Breast epithelium (tissue), 3 donors: ENCODE measurements at regions not wholly inside any gene's neighbourhood (a gene's known extent, or its start where the extent isn't known, plus 50 kb on each side); places are given as distances from the start of the nearest gene placed in this dataset.

Experiments used
- POLR2A ChIP-seq: fragments of 450-650 bp; IDR thresholded peaks from one replicate; pipeline ENCODE4 v1.6.1; 2016; ENCODE audit warnings: antibody characterized with exemption, mild to moderate bottlenecking, moderate library complexity
- POLR2AphosphoS5 ChIP-seq, 3 donors: sonication (generic); formaldehyde crosslinking; IDR thresholded peaks; one replicate each; pipeline ENCODE4 v1.6.1; 2017; ENCODE audit warnings: antibody characterized with exemption in 3 of 3
- TF ChIP-seq, protein P1 (sequence below), 3 donors: fragments of 450-650 bp; IDR thresholded peaks; one replicate each; pipeline ENCODE4 v1.5.1; 2016 to 2017; ENCODE audit warnings: antibody characterized with exemption in 3 of 3, mild to moderate bottlenecking in 3 of 3, moderate library complexity in 3 of 3

DNA sequence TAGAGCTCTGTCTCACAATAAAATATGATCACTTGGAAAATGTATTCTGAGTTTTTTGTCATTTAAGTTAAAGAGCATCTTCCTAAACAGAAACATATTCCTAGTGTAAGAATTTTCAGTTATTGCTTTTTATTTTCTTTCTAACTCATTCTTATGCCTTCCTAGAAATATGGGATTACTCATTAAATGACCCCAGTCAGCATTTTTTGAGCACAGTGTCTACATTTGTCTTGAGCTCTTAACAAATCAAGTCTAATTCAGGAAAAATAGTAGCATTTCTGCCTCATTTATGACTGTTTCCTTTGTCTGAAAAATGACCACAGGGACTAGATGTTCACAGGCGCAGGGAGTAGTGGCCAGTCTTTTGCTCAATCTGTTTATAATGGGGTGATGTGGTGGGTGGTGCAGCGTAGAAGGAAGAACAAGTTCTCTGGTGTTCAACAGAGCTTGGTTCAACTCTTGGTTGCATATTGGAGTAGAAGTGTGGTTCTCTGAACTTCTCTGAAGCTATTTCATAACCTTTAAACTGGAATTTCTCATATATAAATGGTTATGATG is 267.1 kb downstream of the CYRIA start:
- TF ChIP-seq, protein P1, sequence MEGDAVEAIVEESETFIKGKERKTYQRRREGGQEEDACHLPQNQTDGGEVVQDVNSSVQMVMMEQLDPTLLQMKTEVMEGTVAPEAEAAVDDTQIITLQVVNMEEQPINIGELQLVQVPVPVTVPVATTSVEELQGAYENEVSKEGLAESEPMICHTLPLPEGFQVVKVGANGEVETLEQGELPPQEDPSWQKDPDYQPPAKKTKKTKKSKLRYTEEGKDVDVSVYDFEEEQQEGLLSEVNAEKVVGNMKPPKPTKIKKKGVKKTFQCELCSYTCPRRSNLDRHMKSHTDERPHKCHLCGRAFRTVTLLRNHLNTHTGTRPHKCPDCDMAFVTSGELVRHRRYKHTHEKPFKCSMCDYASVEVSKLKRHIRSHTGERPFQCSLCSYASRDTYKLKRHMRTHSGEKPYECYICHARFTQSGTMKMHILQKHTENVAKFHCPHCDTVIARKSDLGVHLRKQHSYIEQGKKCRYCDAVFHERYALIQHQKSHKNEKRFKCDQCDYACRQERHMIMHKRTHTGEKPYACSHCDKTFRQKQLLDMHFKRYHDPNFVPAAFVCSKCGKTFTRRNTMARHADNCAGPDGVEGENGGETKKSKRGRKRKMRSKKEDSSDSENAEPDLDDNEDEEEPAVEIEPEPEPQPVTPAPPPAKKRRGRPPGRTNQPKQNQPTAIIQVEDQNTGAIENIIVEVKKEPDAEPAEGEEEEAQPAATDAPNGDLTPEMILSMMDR (IDR thresholded peaks at IDR 0.05) = no peak
- TF ChIP-seq POLR2AphosphoS5 (IDR thresholded peaks at IDR 0.05) (no peak), POLR2A (no peak)
